H1 (cell line): ENCODE measurements at regions not wholly inside any gene's neighbourhood (a gene's known extent, or its start where the extent isn't known, plus 50 kb on each side); places are given as distances from the start of the nearest gene placed in this dataset.

Experiments used
- CTCF ChIA-PET: fragments of 300-600 bp; sonication (Branson Sonifier 250); formaldehyde crosslinking; loops from one replicate; lab custom pipeline; 2021; ENCODE audit not compliant: partially characterized antibody; lab: Charles Lee
- POLR2A ChIA-PET: fragments of 300-600 bp; sonication (Branson Sonifier 250); formaldehyde crosslinking; loops from one replicate; lab custom pipeline; 2021; ENCODE audit warnings: inconsistent platforms; ENCODE audit not compliant: partially characterized antibody; lab: Charles Lee
- DNase-seq, 2 experiments: peaks; one replicate each; pipeline versions ENCODE4 v3.0.0 to v3.0.0-alpha.2; 2010 to 2022; ENCODE audit warnings: low spot score in 2 of 2, low read depth in 1 of 2, mixed read lengths in 1 of 2
- FAIRE-seq: peaks from 2 replicates; lab custom pipeline; 2011; peaks lifted over from hg19 to GRCh38; lab: Jason Lieb, UNC
- H2AFZ ChIP-seq: 2 replicates; pipeline ENCODE4 v1.8.1; 2012; ENCODE audit warnings: low read length, inconsistent platforms
- H2AK5ac ChIP-seq: 2 replicates; pipeline ENCODE4 v1.6.1; 2013; ENCODE audit warnings: low read depth, low read length
- H2BK120ac ChIP-seq: replicated peaks from 2 replicates; pipeline ENCODE3; 2013; ENCODE audit warnings: low read depth, low read length, inconsistent platforms
- H2BK12ac ChIP-seq: 2 replicates; pipeline ENCODE4 v1.6.1; 2013; ENCODE audit warnings: low read depth, low read length
- H2BK15ac ChIP-seq: 2 replicates; pipeline ENCODE4 v1.6.1; 2013; ENCODE audit warnings: low read length
- H2BK20ac ChIP-seq: 2 replicates; pipeline ENCODE4 v1.6.1; 2013; ENCODE audit warnings: low read length
- H2BK5ac ChIP-seq: 2 replicates; pipeline ENCODE4 v1.6.1; 2013; ENCODE audit warnings: low read depth, low read length
- H3K14ac ChIP-seq: 2 replicates; pipeline ENCODE4 v1.6.1; 2013; ENCODE audit warnings: inconsistent platforms; ENCODE audit not compliant: insufficient read length
- H3K18ac ChIP-seq: 2 replicates; pipeline ENCODE4 v1.6.1; 2013; ENCODE audit warnings: low read length; ENCODE audit errors: extremely low read depth
- H3K23ac ChIP-seq: 2 replicates; pipeline ENCODE4 v1.6.1; 2013; ENCODE audit warnings: inconsistent platforms; ENCODE audit not compliant: insufficient read length
- H3K23me2 ChIP-seq: 2 replicates; pipeline ENCODE4 v1.6.1; 2013; ENCODE audit warnings: low read depth, low read length
- H3K27ac ChIP-seq: 2 replicates; pipeline ENCODE4 v1.6.1; 2011; ENCODE audit warnings: low read depth, low read length, inconsistent platforms
- H3K27me3 ChIP-seq, 4 experiments: replicated peaks in 1 of 4; 1 replicate in 1 of 4; 2 replicates in 3 of 4; pipeline versions ENCODE4 v1.6.1 to v1.8.1; 2011 to 2013; ENCODE audit warnings: low read length in 3 of 4, mild to moderate bottlenecking in 3 of 4, inconsistent platforms in 2 of 4, mixed read lengths in 2 of 4, moderate library complexity in 1 of 4; ENCODE audit not compliant: control insufficient read depth in 3 of 4, insufficient read depth in 3 of 4; ENCODE audit errors: extremely low read depth in 1 of 4
- H3K36me3 ChIP-seq, 4 experiments: 2 replicates each; pipeline versions ENCODE4 v1.6.1 to v1.8.1; 2011 to 2013; ENCODE audit warnings: mild to moderate bottlenecking in 4 of 4, low read length in 3 of 4, moderate library complexity in 2 of 4, control low read depth in 1 of 4, inconsistent platforms in 1 of 4; ENCODE audit not compliant: insufficient read depth in 4 of 4, control insufficient read depth in 2 of 4
- H3K4ac ChIP-seq: replicated peaks from 2 replicates; pipeline ENCODE3; 2013; ENCODE audit warnings: low read length, low read depth, mixed read lengths, inconsistent platforms; ENCODE audit not compliant: insufficient read length
- H3K4me1 ChIP-seq, 4 experiments: replicated peaks in 1 of 4; 1 replicate in 1 of 4; 2 replicates in 3 of 4; pipeline versions ENCODE4 v1.6.1 to v1.8.1; 2011 to 2013; ENCODE audit warnings: low read length in 3 of 4, inconsistent platforms in 2 of 4, mixed read lengths in 1 of 4; ENCODE audit not compliant: insufficient read depth in 4 of 4, control insufficient read depth in 3 of 4
- H3K4me2 ChIP-seq, 2 experiments: 2 replicates each; pipeline versions ENCODE4 v1.6.1 to v1.8.1; 2011 to 2013; ENCODE audit warnings: low read depth in 2 of 2, low read length in 2 of 2, control low read depth in 1 of 2, inconsistent platforms in 1 of 2, mild to moderate bottlenecking in 1 of 2; ENCODE audit not compliant: insufficient read depth in 1 of 2
- H3K4me3 ChIP-seq, 4 experiments: fragments of 200-600, 300-600 bp in 1 of 4; sonication (generic), shearing (Covaris generic), sonication (Bioruptor Twin) in 1 of 4; 2 replicates each; pipeline versions ENCODE4 v1.5.1 to v1.8.1; 2011 to 2016; ENCODE audit warnings: low read length in 4 of 4, low read depth in 3 of 4, control low read depth in 2 of 4, inconsistent platforms in 2 of 4, mild to moderate bottlenecking in 2 of 4, mixed read lengths in 1 of 4, moderate library complexity in 1 of 4; ENCODE audit not compliant: insufficient read depth in 2 of 4; ENCODE audit errors: extremely low read depth in 1 of 4
- H3K56ac ChIP-seq: replicated peaks from 2 replicates; pipeline ENCODE3; 2013; ENCODE audit warnings: low read depth, mild to moderate bottlenecking, mixed read lengths, low read length, inconsistent platforms; ENCODE audit not compliant: insufficient read length
- H3K79me1 ChIP-seq: 2 replicates; pipeline ENCODE4 v1.6.1; 2013; ENCODE audit warnings: low read depth, low read length, control low read depth
- H3K79me2 ChIP-seq, 2 experiments: 2 replicates each; pipeline versions ENCODE4 v1.6.1 to v1.8.1; 2012 to 2013; ENCODE audit warnings: low read length in 2 of 2, mild to moderate bottlenecking in 2 of 2, inconsistent platforms in 1 of 2; ENCODE audit not compliant: insufficient read depth in 2 of 2, control insufficient read depth in 1 of 2
- H3K9ac ChIP-seq, 4 experiments: replicated peaks in 1 of 4; 1 replicate in 1 of 4; 2 replicates in 3 of 4; pipeline versions ENCODE4 v1.6.1 to v1.8.1; 2011 to 2013; ENCODE audit warnings: low read depth in 3 of 4, low read length in 3 of 4, control low read depth in 2 of 4, mild to moderate bottlenecking in 2 of 4, moderate library complexity in 2 of 4, inconsistent platforms in 1 of 4; ENCODE audit errors: extremely low read depth in 1 of 4
- H3K9me3 ChIP-seq, 2 experiments: 2 replicates each; pipeline versions ENCODE4 v1.6.1 to v1.8.1; 2012 to 2013; ENCODE audit warnings: mild to moderate bottlenecking in 2 of 2, moderate library complexity in 2 of 2, control low read depth in 1 of 2, inconsistent platforms in 1 of 2, low read depth in 1 of 2, low read length in 1 of 2, mixed read lengths in 1 of 2; ENCODE audit not compliant: insufficient read depth in 2 of 2
- H4K20me1 ChIP-seq, 2 experiments: replicated peaks in 1 of 2; 2 replicates each; pipeline versions ENCODE3 to v1.8.1; 2011 to 2013; ENCODE audit warnings: inconsistent platforms in 2 of 2, low read length in 2 of 2, mild to moderate bottlenecking in 1 of 2; ENCODE audit not compliant: insufficient read depth in 2 of 2, control insufficient read depth in 1 of 2
- H4K5ac ChIP-seq: 2 replicates; pipeline ENCODE4 v1.6.1; 2013; ENCODE audit warnings: low read length, low read depth, mixed read lengths, inconsistent platforms; ENCODE audit not compliant: insufficient read length
- H4K8ac ChIP-seq: 2 replicates; pipeline ENCODE4 v1.8.0; 2013; ENCODE audit warnings: mild to moderate bottlenecking, moderate library complexity, low read length, inconsistent platforms; ENCODE audit not compliant: insufficient read depth; ENCODE audit errors: extremely low read depth
- H4K91ac ChIP-seq: replicated peaks from 2 replicates; pipeline ENCODE3; 2013; ENCODE audit warnings: low read length, mixed read lengths, inconsistent platforms; ENCODE audit not compliant: insufficient read length
- CREB1 ChIP-seq: IDR thresholded peaks from 2 replicates; pipeline ENCODE4 v1.6.1; 2012; ENCODE audit warnings: inconsistent platforms
- JUN ChIP-seq: IDR thresholded peaks from 2 replicates; pipeline ENCODE4 v1.6.1; 2011; ENCODE audit warnings: low read depth, mild to moderate bottlenecking, improper control_type of control experiment, low read length
- MAFK ChIP-seq: IDR thresholded peaks from 2 replicates; pipeline ENCODE4 v1.6.1; 2012; ENCODE audit warnings: low read depth, mild to moderate bottlenecking, improper control_type of control experiment, low read length
- SRF ChIP-seq: IDR thresholded peaks from 2 replicates; pipeline ENCODE4 v1.6.1; 2011; ENCODE audit warnings: mild to moderate bottlenecking, low read depth, low read length, moderate library complexity
- WGBS, 2 experiments: shearing (Covaris generic) in 1 of 2; methylation state at CpG; one replicate each; pipeline versions ENCODE4 v1.1.6 to v1.1.7; 2013 to 2015; ENCODE audit warnings: low lambda C conversion rate in 2 of 2, mixed read lengths in 2 of 2, inconsistent platforms in 1 of 2, low coverage in 1 of 2, missing lambda C conversion rate in 1 of 2; ENCODE audit not compliant: insufficient replicate concordance in 2 of 2, insufficient coverage in 1 of 2, insufficient read length in 1 of 2; ENCODE audit errors: extremely low coverage in 1 of 2, missing lambda C conversion rate in 1 of 2; 5-methylcytosine and 5-hydroxymethylcytosine counted together
- TF ChIP-seq, protein P1 (sequence below): IDR thresholded peaks from 2 replicates; pipeline ENCODE4 v1.6.1; 2011; ENCODE audit warnings: low read depth, mild to moderate bottlenecking, low read length; ENCODE audit not compliant: insufficient read depth

GRCh38 chr18:45488645-45489044 is 126.6 kb upstream of the SLC14A2 start:
- no peaks in the 10 kb centered on the region for H4K20me1 ChIP-seq
- H2BK120ac ChIP-seq = no peak overlapping the region
- H2BK15ac ChIP-seq = no peak overlapping the region
- WGBS, 2 experiments = 78% methylated on average over 3 of the region's 3 CpGs; no CpG with 5 or more reads in 1 of the 2 experiments
- no peak for FAIRE-seq
- no peak overlapping the region for H4K8ac ChIP-seq
- no peaks in the 10 kb centered on the region for H3K79me1 ChIP-seq
- H3K4me3 ChIP-seq = no peak overlapping the region
- H3K4me1 ChIP-seq = no peaks in the 10 kb centered on the region
- H3K23me2 ChIP-seq = no peaks in the 10 kb centered on the region
- H3K4ac ChIP-seq = no peak overlapping the region
- no peak overlapping the region for H3K56ac ChIP-seq
- H2AFZ ChIP-seq = 0 out of 2 replicates have a peak overlapping the region, but pooled peaks have one; percentile 54
- no peak for DNase-seq
- H2AK5ac ChIP-seq = no peak overlapping the region
- H3K27ac ChIP-seq = no peak overlapping the region
- H3K18ac ChIP-seq = no peak overlapping the region
- TF ChIP-seq, protein P1, sequence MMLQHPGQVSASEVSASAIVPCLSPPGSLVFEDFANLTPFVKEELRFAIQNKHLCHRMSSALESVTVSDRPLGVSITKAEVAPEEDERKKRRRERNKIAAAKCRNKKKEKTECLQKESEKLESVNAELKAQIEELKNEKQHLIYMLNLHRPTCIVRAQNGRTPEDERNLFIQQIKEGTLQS = no peak
- TF ChIP-seq SRF (no peak), MAFK (no peak), CREB1 (no peak), JUN (no peak)
- H3K9me3 ChIP-seq = no peaks in the 10 kb centered on the region
- no peak overlapping the region for H2BK12ac ChIP-seq
- no peak overlapping the region for H3K9ac ChIP-seq
- no peaks in the 10 kb centered on the region for H3K36me3 ChIP-seq
- no peaks in the 10 kb centered on the region for H3K79me2 ChIP-seq
- ChIA-PET POLR2A (no interaction called here), CTCF (no interaction called here)
- H3K4me2 ChIP-seq = no peak overlapping the region
- no peak overlapping the region for H3K23ac ChIP-seq
- no peak overlapping the region for H2BK5ac ChIP-seq
- H3K14ac ChIP-seq = no peak overlapping the region
- no peak overlapping the region for H4K91ac ChIP-seq
- H4K5ac ChIP-seq = no peak overlapping the region
- no peaks in the 10 kb centered on the region for H3K27me3 ChIP-seq
- H2BK20ac ChIP-seq = no peak overlapping the region
